A204.1 (cell line): ENCODE measurements at regions not wholly inside any gene's neighbourhood (a gene's known extent, or its start where the extent isn't known, plus 50 kb on each side); places are given as distances from the start of the nearest gene placed in this dataset.
"Not testable (repeated sequence)": the region's sequence is repeated elsewhere in the genome, so short reads cannot be mapped to it uniquely, and the experiment has no call there.

ENCODE experiments used
- FAIRE-seq: peaks from 2 replicates; lab custom pipeline; 2012; peaks lifted over from hg19 to GRCh38; lab: Jason Lieb, UNC

DNA sequence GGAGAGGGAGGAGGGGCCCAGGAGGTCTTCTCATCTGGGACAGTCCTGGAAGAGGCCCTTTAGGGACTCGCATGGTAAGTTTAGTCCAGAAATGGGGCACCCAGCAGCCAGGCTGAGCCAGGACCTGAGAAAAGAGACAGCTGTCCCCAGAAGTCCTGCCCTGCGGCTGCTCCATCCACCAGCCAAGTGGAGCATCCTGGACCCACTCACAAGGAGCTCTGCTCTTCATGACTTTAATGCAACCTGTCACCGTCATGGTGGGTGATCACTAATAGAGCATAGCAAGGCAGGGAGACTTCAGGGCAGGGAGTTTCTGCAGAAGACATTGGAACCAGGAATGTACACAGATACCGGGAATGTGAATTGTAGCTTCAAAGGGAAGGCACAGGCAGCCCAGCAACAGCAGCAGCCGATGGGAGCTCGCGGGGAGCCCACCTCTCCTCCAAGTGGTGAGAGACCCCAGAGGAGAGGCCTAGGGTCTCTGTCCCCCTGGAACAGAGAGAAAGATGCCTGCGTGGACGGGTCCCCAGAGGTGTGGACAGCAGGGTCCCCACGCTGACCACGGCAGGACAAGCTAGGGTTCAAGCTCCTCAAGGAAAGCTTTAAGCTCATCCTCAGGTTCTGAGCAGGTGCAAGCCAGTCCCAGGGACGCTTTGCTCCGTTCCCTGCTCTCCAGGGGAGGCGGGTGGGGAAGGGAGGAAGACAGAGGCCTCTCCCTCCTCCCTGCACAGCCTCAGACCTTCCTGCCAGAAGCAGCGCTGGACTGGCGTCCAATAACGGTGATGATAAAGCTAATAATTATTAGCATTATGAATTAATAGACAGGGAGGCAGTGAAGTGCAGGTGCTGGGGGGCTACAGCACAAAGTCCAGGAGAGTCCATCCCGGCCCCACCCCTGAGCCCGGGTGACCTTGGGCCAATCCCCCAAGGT is 335.3 kb downstream of the ADGRD1 start:
- FAIRE-seq = not testable (repeated sequence)

DNA sequence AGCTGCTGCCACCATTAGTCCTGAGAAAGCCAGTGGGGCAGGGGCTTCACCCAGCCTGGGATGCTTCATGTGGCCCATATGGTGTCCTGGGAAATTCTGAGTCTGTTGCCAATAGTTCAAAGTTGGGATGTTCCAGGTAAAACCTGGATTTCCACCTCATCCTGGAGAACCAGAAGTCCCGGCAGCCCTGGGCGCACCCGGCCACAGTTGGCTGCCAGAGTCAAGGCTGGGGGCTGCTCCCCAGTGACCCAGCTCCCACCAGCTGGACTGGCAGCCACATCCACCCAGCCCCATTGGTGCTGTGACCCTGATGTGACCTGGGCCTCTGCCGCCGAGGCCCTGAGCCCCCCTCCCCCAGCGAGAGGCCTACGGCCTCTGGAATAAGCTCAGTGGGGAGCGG is 336.1 kb downstream of the ADGRD1 start:
- FAIRE-seq = not testable (repeated sequence)

DNA sequence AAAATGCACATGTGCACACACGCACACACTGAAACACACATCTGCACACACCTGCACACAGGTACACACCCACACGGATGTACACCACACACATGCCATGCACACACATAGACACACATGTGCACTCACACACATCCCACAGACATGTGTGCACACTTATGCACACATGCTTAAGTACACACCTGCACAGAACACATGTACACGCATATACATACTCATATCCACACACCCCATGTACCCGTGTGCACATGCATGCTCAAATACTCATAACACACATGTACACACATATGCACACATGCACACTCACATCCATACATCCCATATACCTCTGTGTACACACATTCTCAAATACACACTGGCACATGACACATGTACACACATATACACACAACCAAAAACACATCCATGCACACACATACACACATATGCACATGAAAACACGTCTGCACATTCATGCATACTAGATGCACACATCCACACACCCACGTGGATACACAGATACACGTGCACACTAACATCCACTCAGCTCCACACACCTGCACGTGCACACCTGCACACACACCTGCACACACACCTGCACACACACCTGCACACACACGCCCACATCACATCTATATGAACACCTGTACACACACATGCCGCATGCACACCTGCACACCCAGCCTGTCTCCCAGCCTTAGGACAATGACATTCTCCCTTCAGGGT is 336.7 kb downstream of the ADGRD1 start:
- no peak for FAIRE-seq

DNA sequence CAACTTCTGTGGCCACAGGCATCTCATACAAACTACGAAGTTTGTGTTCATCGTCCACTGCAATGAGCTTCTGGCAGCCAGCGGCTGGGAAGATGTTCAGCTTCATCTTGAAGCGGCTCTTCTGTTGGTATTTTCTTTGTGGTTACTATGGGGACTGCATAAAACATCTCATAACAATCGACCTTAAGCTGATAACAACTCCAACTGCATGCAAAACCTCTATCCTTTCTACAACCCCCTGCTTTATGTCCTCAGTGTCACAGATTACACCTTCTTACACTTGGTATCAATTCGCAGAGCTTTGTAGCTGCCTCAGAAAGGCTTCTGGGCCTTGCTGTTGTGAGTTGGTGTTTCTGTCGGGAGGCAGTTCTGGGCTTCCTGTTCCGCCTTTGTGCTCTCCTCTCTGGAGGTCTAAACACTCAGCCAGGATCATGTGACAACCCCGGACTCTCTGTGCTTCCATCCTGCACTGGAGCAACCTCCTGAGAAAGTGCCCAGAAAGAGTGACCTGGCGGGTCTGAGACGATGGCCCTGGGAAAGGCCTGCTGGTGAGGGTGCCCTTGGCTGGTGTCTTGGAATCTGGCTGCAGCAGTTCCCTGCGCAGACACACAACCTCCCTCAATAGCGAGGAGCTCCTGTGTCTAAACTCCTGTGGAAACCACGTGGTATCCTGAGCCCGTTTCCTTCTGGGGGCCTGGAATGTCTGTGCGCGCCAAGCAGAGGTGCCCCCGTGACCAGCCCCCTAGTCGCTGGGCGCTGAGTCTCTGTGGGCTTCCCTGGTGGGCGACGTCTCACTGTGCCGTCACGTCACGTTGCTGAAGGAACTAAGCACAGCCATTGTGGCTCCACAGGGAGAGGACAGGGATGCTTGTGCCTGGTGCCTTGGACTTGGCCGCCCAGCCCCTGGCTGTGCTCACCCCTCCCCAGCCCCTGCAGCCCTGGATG is 339.6 kb downstream of the ADGRD1 start:
- FAIRE-seq = not testable (repeated sequence)

DNA sequence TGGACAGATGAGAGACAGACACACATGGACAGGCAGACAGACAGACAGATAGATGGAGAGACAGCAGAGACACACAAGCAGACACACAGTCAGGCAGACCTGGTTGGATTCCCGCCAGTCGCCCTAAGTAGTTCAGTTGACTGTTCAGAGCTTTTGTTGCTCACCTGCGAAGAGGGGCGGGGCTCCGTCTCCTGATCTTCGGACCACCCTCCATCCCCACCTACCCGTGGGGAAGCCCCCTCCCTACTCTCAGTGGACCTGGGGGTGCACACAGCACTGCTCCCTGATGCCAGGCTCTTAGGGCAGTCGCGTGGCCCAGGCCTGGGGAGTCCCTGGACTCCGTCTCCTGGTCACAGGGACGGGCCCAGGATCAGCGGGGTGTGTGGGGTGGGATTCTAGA is 341.0 kb downstream of the ADGRD1 start:
- not testable (repeated sequence) for FAIRE-seq

DNA sequence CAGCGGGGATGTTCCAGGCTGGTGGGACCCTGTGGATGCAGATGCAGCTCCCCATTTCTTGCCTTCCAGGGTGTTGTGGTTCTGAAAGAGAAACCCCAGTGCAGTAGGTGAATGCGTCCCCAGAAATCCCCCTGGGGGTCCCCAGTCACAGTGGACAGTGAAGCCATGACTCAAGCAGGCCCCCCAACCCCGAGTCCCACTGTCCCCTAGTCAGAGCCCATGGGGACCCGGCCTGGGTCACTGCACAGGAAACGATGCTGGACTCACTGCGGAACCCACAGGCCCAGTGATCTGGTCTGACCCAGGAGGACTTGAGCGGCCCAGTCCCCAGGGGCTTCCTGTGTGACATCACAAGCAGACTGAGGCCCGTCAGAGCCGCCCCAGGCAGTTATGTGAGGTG is 341.4 kb downstream of the ADGRD1 start:
- not testable (repeated sequence) for FAIRE-seq

DNA sequence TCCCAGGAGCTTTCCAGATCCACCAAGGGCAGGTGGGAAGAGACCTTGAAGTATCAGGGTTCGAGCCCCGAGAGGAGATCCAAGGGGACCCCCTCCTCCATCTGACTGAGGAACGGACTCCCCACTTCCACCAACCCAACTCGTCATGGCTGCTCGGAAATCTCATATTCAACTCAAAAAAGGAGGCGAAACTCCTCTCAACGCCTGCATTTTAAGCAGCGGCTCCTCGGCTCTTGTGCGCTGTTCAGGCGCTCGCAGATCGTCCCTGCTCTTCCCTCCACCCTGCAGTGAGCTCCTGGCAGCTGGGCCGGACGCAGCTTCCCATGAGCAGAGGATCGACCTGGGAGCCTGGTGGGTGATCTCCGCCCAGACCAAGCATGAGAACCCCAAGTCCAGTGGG is 341.9 kb downstream of the ADGRD1 start:
- FAIRE-seq = not testable (repeated sequence)

DNA sequence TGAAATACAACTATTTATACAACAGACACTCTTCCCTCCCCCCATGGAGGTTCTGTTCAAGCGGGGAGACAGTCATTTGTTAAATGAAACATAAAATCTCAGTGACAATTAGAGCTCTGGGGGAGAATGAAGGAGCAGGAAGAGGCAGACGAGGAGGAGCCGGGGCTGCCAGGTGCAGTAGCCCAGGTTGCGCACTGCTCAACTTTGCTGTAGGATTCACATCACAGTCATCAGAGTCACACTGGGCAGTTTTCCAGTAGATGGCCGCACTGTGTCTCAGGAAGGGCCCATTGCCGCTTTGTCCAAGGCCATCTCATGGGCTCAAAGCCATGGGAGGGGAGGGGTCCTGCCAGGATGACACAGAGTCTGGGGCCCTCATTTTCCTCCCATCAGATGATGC is 342.4 kb downstream of the ADGRD1 start:
- FAIRE-seq = not testable (repeated sequence)

DNA sequence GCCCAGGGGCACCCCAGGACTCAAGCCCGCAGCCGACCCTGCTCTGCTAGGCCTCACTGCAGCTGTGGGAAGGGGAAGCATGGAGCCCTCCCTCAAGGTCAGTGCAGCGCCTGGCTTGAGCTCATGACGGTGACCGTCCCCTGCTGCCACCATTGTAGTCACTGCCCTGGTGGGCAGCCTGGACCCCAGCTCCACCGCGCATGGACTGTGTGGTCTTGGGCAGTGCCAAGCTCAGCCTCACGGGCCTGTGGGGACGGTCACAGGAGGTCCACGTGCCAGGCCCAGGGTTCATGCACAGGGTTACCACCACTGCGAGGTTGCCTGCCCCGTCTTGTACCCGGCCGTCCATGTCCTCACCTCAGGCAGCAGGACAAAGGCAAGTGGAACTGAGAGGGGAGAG is 342.9 kb downstream of the ADGRD1 start:
- FAIRE-seq = not testable (repeated sequence)

DNA sequence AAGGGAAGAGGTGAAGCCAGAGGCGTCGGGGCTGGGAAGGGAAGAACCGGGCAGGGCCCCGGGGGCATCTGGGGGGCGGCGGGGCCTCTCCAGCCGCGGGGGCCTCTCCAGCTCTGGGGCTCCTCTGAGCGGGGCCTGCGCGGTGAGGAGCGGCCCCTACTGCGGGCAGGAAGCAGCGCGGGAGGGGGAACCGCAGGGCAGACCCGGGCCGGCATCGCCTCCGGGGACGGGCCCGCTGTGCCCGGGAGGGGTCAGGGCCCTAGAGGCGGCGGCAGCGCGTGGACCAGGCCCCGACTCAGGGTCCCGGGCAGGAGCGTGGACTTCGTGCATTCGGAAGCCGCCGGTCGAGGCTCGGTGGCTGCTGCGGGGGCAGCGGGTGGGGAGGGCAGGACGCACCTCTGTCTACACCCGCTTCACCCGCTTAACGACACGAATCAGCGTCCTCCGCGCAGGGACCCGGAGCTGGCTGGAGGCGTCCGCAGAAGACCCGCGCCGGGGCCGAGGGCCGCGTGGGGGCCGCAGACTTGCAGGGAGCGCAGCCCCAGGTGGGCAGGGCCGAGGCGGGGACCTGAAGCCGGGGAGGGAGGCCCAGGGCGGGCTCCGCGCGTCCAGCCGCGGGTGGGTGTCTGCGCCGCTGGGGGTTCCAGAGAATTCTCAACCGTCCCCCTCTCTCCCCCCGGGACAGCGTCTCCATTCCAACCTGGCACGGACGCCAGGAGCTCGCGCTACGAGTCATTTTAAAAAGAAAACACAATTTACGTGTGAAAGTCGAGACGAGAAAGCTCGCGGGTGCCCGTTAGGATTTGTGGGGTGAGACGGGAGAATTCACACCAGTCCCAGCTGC is 345.0 kb downstream of the ADGRD1 start:
- FAIRE-seq = not testable (repeated sequence)

DNA sequence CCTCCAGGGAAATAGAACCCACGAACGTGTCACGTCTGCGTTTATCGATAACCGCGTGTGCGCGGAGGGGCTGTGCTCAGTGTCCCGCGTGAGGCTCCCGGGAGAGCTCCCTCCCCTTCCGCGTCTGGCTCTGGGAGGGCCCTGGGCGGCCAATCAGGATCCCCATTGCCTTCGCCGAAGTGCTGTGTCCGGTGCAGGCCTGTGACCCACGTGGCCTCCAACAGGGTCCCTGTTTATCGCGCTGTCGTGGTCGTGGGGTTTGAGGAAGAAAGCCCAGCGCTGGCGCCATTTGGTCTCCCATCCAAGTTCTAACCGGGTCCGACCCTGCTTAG is 345.6 kb downstream of the ADGRD1 start:
- FAIRE-seq = not testable (repeated sequence)

DNA sequence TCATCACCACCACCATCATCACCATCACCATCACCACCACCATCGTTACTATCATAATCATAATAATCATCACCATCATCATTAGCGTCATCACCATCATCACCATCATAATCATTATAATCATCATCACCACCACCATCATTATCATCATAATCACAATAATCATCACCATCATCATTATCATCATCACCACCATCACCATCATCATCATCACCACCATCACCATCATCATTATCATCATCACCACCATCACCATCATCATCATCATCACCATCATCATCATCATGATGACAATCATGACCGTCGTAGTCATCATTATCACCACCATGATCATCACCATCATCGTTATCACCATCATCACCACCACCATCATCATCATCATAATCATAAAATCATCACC is 349.9 kb downstream of the ADGRD1 start:
- not testable (repeated sequence) for FAIRE-seq

DNA sequence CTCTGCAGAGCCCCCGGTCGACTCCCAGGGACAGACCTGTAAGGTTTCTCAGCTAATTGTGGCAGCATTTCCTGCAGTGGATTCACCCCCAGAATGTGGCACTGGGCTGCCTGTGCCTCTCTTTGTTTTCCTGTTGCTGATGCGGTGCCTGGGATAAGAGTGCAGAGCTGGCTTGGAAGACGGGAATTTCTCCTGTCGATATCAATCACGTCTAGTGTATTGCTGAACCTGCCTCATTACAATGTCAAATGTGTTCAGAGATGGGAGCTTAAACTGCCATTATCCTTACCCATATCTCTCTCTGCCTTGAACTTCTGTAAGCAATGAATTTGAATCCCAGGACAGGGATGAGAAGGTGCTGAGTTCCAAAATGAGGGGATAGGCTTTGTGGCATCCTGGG is 350.9 kb downstream of the ADGRD1 start:
- FAIRE-seq = not testable (repeated sequence)

DNA sequence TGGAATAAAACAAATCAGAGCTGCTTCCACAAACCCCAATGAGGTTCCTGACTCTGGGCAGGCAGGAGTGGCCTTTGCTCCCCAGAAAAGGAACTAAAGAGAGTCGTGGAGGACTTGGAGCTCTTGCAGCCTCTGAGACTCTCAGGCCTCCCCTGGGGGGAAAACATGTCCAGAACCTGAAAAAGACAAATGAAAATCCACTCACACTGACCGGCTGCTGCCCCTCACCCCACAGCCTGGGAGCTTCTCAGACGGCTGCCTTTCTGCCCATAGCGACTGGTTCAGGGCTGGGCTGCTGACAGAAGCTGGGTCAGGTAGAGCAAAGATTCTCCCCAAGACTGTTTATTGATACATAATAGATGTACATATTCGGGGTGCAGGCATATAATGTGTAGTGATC is 356.0 kb downstream of the ADGRD1 start:
- FAIRE-seq = no peak

DNA sequence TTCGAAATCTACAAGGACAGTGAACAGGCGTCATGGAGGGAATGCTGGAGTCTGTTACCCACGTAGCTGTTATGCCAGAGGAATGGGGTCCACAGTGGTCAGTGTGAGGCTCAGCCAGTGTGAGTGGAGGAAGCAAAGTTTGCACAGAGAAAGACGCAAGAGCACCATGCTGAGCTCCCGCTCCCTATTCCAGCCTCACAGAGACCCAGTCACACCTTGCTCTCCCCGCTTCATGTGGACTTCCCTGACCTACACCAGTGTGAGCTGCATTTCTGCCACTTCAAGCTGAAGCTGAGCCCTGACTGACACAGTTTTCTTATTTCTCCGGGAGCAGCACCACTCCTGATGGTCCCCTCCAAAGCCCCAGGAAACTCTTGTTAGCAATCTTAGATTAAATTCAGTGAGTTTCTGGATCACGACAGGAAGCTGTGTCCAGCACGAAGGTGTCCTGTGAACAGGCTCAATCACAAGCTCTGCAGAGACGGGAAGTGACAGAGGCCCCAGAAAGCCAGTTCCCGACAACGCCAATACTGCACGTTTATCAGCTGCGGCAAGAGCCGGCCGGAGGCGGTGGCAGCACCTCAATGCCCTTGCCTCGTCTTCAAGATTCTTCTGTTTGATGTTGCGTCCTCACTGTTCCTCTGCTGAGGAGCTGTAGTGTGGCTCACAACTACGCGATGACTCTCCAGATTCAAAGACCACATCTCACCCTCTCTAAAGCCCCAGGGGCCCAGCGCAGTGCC is 356.7 kb downstream of the ADGRD1 start:
- not testable (repeated sequence) for FAIRE-seq

DNA sequence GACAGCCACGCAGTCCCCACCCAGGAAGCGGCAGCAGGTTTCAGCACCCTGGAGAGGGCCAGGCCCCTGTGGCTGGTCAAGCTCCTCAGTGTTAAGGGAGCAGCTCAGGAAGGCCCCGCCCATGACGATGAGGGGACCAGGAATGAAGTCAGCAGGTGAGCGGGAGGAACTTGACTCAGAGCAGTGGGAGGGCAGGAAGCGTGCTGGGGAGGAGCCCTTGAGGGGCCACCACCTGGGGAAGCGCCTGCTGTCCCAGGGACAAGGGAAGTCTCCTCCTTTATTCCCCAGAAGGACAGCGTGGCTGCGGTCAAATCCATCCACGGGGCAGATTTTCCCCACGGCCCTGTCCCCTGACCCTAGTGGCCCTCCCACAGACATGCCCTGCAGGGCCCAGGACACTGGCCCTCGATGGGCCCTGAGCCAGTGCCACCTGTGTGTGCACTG is 357.6 kb downstream of the ADGRD1 start:
- not testable (repeated sequence) for FAIRE-seq

DNA sequence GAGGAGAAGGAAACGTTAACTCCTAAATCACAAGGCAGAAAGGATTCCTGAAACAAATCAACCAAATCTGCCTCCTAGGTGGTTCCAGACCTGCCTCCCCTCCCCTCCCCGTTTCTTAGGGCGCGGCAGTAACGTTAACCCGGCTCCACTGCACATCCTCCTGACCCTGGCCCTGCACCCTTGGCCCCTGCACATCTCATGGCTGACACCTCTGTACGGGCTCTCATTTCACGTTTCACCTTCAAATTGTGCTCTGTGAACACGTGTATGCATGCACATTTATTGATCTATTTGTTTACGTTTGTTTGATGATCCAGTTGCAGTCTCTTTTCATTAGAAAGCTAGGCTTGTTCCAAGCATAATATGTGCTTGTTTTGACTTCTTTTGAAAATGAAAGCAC is 358.1 kb downstream of the ADGRD1 start:
- FAIRE-seq = no peak

DNA sequence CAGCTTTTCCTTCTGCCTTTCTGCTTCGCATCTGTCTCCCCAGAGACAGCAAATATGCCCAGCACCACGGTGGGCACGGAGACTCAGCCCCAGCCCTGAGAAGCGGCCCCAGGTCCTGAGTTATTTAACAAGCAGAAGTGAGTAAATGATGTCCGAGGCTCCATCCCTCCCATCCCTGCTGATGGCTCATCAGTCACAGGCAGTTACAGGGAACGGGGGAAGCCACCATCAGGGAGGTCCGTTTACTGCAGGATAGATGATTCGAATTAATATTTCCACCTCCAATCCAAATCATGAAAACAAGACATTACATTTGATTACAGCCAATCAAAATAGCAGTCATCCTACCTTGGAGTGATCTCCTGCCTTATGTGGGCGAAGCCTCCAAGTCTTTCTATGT is 358.7 kb downstream of the ADGRD1 start:
- not testable (repeated sequence) for FAIRE-seq

DNA sequence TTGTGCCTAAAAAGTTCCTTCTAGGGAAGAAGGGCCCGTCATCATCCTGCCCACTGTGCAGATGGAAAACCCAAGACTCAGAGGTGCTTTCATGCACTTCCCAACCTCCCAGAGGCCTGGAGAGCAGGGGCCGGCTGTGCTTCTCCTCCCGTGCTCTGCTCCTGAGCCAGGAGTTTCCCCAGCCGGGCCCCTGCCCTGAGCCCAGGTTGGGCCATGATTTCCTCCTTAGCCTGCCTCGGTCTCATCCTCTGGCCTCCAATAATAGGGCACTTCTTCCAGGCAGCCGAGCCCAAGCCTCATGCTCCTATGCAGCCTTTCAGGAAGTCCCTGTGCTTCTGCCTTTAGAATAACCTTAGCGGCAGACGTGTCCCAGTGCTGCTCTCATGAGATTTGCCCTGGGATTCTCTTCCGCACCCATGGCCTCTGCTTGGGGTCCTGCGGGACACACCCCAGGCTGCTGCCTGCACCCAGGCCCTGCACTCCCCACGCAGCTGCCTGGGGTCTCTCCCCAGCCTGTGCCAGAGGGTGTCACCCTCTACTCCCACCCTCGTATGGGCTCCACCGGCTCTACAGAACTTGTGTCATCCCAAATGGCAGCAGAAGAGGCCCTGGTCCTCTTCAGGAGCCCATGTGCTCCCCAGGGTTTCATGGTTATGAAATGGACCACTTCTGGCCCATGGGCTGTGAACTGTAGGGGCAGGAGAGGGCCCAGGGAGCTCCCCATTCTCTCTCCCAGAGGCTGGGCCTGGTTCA is 359.3 kb downstream of the ADGRD1 start:
- FAIRE-seq = no peak

DNA sequence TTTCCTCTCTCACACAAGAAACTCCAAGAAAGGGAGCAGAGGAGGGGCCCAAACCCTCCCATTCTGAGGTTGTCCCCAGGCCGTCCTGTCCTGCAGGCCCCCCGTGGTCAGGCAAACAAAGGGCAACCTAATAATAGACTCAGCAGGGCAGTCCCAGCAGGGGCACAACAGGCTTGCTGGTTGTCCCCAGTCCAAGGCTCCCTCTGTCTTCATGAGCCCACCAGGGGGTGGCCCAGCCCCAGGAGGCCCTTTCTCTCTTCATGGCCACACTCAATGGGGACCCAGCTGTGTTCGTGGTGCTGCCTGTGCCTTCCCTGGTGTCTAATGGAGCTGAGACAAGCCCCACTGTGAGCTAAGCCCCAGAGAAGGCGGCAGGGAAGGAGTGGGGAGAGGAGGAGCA is 359.9 kb downstream of the ADGRD1 start:
- no peak for FAIRE-seq
